IMR-90 (cell line): ENCODE measurements at regions not wholly inside any gene's neighbourhood (a gene's known extent, or its start where the extent isn't known, plus 50 kb on each side); places are given as distances from the start of the nearest gene placed in this dataset.

Experiments
- ATAC-seq: fragments of 200-7000 bp; cut with Tn5 transposase; 2 replicates; pipeline ENCODE4 v1.9.1; 2020; ENCODE audit warnings: low read depth, mild to moderate bottlenecking, moderate library complexity
- BruUV-seq: library from RNA; stranded (reverse); fragments of 400-500 nt; replicated peaks from 2 replicates; lab custom pipeline; 2021; lab: Mats Ljungman, UMichigan
- CTCF ChIA-PET: fragments of 300-600 bp; formaldehyde crosslinking; extraction: SDS; loops from one replicate; lab custom pipeline; 2021; ENCODE audit warnings: antibody characterized with exemption; lab: Yijun Ruan, JAX
- POLR2A ChIA-PET: fragments of 300-600 bp; sonication (Branson Sonifier 250); formaldehyde crosslinking; loops from one replicate; lab custom pipeline; 2022; ENCODE audit warnings: antibody characterized with exemption; ENCODE audit not compliant: unreplicated experiment; lab: Charles Lee
- DNase-seq: peaks from one replicate; pipeline ENCODE4 v3.0.0; 2013
- H2AFZ ChIP-seq: replicated peaks from 2 replicates; pipeline ENCODE3; 2013; ENCODE audit warnings: low read length, mild to moderate bottlenecking; ENCODE audit not compliant: poor library complexity
- H2AK5ac ChIP-seq: 2 replicates; pipeline ENCODE4 v1.6.1; 2013; ENCODE audit warnings: low read depth, low read length, inconsistent platforms
- H2AK9ac ChIP-seq: replicated peaks from 2 replicates; pipeline ENCODE3; 2013; ENCODE audit warnings: mild to moderate bottlenecking, low read depth, low read length, moderate library complexity; ENCODE audit not compliant: poor library complexity
- H2BK120ac ChIP-seq: 2 replicates; pipeline ENCODE4 v1.6.1; 2013; ENCODE audit warnings: low read depth, low read length, inconsistent platforms
- H2BK15ac ChIP-seq: 3 replicates; pipeline ENCODE4 v1.6.1; 2013; ENCODE audit warnings: low read depth, low read length, inconsistent platforms
- H2BK20ac ChIP-seq: 2 replicates; pipeline ENCODE4 v1.6.1; 2013; ENCODE audit warnings: low read depth, mild to moderate bottlenecking, inconsistent platforms, low read length, moderate library complexity
- H2BK5ac ChIP-seq: 2 replicates; pipeline ENCODE4 v1.6.1; 2013; ENCODE audit warnings: mild to moderate bottlenecking, low read depth, low read length, inconsistent platforms; ENCODE audit not compliant: poor library complexity, severe bottlenecking
- H3K14ac ChIP-seq: replicated peaks from 2 replicates; pipeline ENCODE4 v1.6.1; 2013; ENCODE audit warnings: low read depth, low read length, inconsistent platforms
- H3K18ac ChIP-seq: 2 replicates; pipeline ENCODE4 v1.6.1; 2013; ENCODE audit warnings: low read depth, low read length, control low read depth
- H3K23ac ChIP-seq: 2 replicates; pipeline ENCODE4 v1.6.1; 2013; ENCODE audit warnings: low read depth, low read length, inconsistent platforms
- H3K27ac ChIP-seq: 2 replicates; pipeline ENCODE4 v1.5.1; 2013; ENCODE audit warnings: mild to moderate bottlenecking, control low read depth, low read length; ENCODE audit not compliant: insufficient read depth
- H3K27me3 ChIP-seq: 2 replicates; pipeline ENCODE4 v1.6.1; 2013; ENCODE audit warnings: low read length; ENCODE audit not compliant: control insufficient read depth, insufficient read depth
- H3K36me3 ChIP-seq: 2 replicates; pipeline ENCODE4 v1.6.1; 2013; ENCODE audit warnings: low read length, mixed read lengths; ENCODE audit not compliant: control insufficient read depth, insufficient read depth
- H3K4ac ChIP-seq: 2 replicates; pipeline ENCODE4 v1.6.1; 2013; ENCODE audit warnings: low read depth, low read length, inconsistent platforms
- H3K4me1 ChIP-seq: 2 replicates; pipeline ENCODE4 v1.6.1; 2013; ENCODE audit warnings: low read length, mixed read lengths; ENCODE audit not compliant: control insufficient read depth, insufficient read depth
- H3K4me2 ChIP-seq: 2 replicates; pipeline ENCODE4 v1.6.1; 2013; ENCODE audit warnings: low read depth, mild to moderate bottlenecking, control low read depth, low read length, moderate library complexity
- H3K4me3 ChIP-seq: 2 replicates; pipeline ENCODE4 v1.5.1; 2013; ENCODE audit warnings: low read depth, mild to moderate bottlenecking, control low read depth, low read length, moderate library complexity; ENCODE audit not compliant: insufficient read depth
- H3K56ac ChIP-seq: 2 replicates; pipeline ENCODE4 v1.6.1; 2013; ENCODE audit warnings: low read length, inconsistent platforms; ENCODE audit not compliant: insufficient read depth; ENCODE audit errors: extremely low read depth
- H3K79me1 ChIP-seq, 2 experiments: 2 replicates each; pipeline ENCODE4 v1.6.1; 2013; ENCODE audit warnings: low read length in 2 of 2, inconsistent platforms in 1 of 2, low read depth in 1 of 2
- H3K9ac ChIP-seq: 2 replicates; pipeline ENCODE4 v1.6.1; 2013; ENCODE audit warnings: low read depth, low read length, control low read depth
- H3K9me1 ChIP-seq: 2 replicates; pipeline ENCODE4 v1.6.1; 2013; ENCODE audit warnings: low read length, inconsistent platforms; ENCODE audit not compliant: insufficient read depth
- H3K9me3 ChIP-seq: 2 replicates; pipeline ENCODE4 v1.6.1; 2013; ENCODE audit warnings: low read length; ENCODE audit not compliant: control insufficient read depth, insufficient read depth
- H4K20me1 ChIP-seq: 2 replicates; pipeline ENCODE4 v1.6.1; 2013; ENCODE audit warnings: low read length, inconsistent platforms; ENCODE audit not compliant: insufficient read depth
- H4K5ac ChIP-seq: 2 replicates; pipeline ENCODE4 v1.6.1; 2013; ENCODE audit warnings: mild to moderate bottlenecking, low read depth, low read length, control low read depth
- H4K8ac ChIP-seq, 2 experiments: 2 replicates each; pipeline ENCODE4 v1.6.1; 2013; ENCODE audit warnings: low read depth in 2 of 2, low read length in 2 of 2, control low read depth in 1 of 2, inconsistent platforms in 1 of 2
- H4K91ac ChIP-seq: 2 replicates; pipeline ENCODE4 v1.6.1; 2013; ENCODE audit warnings: low read depth, low read length, inconsistent platforms; ENCODE audit not compliant: insufficient read depth
- CEBPB ChIP-seq: IDR thresholded peaks from 2 replicates; pipeline ENCODE4 v1.6.1; 2012; ENCODE audit warnings: low read depth, low read length, improper control_type of control experiment
- FOS ChIP-seq: fragments of 150-350 bp; IDR thresholded peaks from 2 replicates; pipeline ENCODE4 v1.6.1; 2016; ENCODE audit warnings: low read depth, low read length
- WGBS, 2 experiments: methylation state at CpG; one replicate each; pipeline versions ENCODE4 v1.1.5 to v1.1.7; 2013; ENCODE audit warnings: missing lambda C conversion rate in 2 of 2; ENCODE audit not compliant: insufficient read length in 1 of 2; ENCODE audit errors: extremely low coverage in 2 of 2; 5-methylcytosine and 5-hydroxymethylcytosine counted together
- dilution Hi-C: fragments of 300-500 bp; cut with HindIII; formaldehyde crosslinking; loops from one replicate; pipeline ENCODE4 v1.14.3; 2018; ENCODE audit warnings: low sequenced_read_pairs; ENCODE audit not compliant: unreplicated experiment
- in situ Hi-C: fragments of 300-500 bp; cut with MboI; formaldehyde crosslinking; loops from 3 replicates; pipeline ENCODE4 v1.14.3; 2019; ENCODE audit warnings: low sequenced_read_pairs, inconsistent platforms, mixed read lengths
- intact Hi-C: fragments of 100-400 bp; cut with micrococcal nuclease; formaldehyde crosslinking; loops from 2 replicates; pipeline ENCODE4 v1.10.0; 2022

- Histone ChIP-seq H4K20me1 (no peaks in the 10 kb centered on the region), H3K4me2 (no peak overlapping the region), H3K27ac (no peak overlapping the region), H4K8ac (no peak overlapping the region), H3K14ac (no peak overlapping the region), H3K9me3 (peaks cover 12% of the 10 kb centered on the region), H3K27me3 (no peaks in the 10 kb centered on the region), H3K56ac (no peak overlapping the region), H3K4me3 (no peak overlapping the region), H4K5ac (no peak overlapping the region), H3K36me3 (no peaks in the 10 kb centered on the region), H3K79me1 (no peaks in the 10 kb centered on the region), H2AK9ac (no peak overlapping the region), H3K18ac (no peak overlapping the region), H2BK15ac (no peak overlapping the region), H2BK5ac (no peak overlapping the region), H2AFZ (no peak overlapping the region), H3K4me1 (no peaks in the 10 kb centered on the region), H3K9me1 (no peaks in the 10 kb centered on the region), H2BK120ac (no peak overlapping the region), H3K4ac (no peak overlapping the region), H4K91ac (no peak overlapping the region), H2AK5ac (no peak overlapping the region), H2BK20ac (no peak overlapping the region), H3K23ac (no peak overlapping the region), H3K9ac (no peak overlapping the region)
- TF ChIP-seq FOS (no peak), CEBPB (peak; percentile 79)
- ChIA-PET CTCF (no interaction called here), POLR2A (no interaction called here)
- DNase-seq, result no peak
- no CpG with 5 or more reads among the region's 7 CpGs for WGBS, 2 experiments
- in situ Hi-C loops (no loop called here), intact Hi-C loops (no loop called here), dilution Hi-C loops (no loop called here)
- ATAC-seq, result no peak
- no TSS peak for BruUV-seq
These were observed 137.3 kb upstream of the GJB5 start for GRCh38 chr1:34617321-34618118.
